ENCODE measurements at regions not wholly inside any gene's neighbourhood (a gene's known extent, or its start where the extent isn't known, plus 50 kb on each side); places are given as distances from the start of the nearest gene placed in this dataset.

DNA sequence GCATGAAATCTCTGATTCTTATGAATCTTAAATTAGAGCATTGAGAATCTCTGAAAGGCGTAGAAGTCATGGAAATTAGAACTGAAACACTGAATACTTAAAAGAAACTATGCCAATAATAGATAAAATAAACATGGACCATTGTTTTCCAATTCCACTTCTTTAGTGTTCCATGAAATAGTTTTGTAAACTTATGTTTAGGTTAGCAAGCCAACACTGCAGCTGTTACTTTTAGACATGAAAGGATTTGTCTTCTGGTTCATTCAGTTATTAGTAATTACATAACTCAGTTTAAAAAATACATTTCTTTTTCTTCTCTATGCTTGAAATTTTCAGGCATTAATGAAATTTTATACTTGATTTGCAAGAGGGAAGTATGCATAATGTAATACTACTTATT, 733.4 kb upstream of the NUDT12 start:
- Histone ChIP-seq H3K79me2 (ENCODE audit: insufficient read depth, low read length) (no peaks in the 10 kb centered on the region), H3K27ac (ENCODE audit: low read depth, low read length, poor library complexity, severe bottlenecking) (no peak overlapping the region)

DNA sequence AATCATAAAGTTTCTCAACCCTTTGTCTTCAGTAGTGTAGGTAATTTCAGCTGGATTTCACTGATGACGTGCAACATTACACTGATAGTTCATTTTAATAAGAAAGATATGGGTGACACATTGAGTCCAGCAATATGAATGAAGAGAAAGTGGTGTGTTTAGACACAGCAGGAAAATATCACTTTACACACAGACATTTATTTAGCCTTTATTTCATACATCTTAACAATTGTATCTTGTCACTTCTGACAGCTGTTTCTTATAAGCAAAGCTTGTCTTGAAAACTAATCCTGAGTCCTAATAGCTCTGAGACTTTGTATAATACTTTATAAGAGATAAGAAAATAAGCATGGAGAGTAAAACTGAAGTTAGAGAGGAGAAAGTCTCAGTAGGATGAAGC, 720.5 kb upstream of the NUDT12 start:
- TF ChIP-seq, protein P1, sequence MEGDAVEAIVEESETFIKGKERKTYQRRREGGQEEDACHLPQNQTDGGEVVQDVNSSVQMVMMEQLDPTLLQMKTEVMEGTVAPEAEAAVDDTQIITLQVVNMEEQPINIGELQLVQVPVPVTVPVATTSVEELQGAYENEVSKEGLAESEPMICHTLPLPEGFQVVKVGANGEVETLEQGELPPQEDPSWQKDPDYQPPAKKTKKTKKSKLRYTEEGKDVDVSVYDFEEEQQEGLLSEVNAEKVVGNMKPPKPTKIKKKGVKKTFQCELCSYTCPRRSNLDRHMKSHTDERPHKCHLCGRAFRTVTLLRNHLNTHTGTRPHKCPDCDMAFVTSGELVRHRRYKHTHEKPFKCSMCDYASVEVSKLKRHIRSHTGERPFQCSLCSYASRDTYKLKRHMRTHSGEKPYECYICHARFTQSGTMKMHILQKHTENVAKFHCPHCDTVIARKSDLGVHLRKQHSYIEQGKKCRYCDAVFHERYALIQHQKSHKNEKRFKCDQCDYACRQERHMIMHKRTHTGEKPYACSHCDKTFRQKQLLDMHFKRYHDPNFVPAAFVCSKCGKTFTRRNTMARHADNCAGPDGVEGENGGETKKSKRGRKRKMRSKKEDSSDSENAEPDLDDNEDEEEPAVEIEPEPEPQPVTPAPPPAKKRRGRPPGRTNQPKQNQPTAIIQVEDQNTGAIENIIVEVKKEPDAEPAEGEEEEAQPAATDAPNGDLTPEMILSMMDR (IDR thresholded peaks at IDR 0.05; ENCODE audit: low read length) = no peak
- no peak for TF ChIP-seq EZH2 (IDR thresholded peaks at IDR 0.05; ENCODE audit: borderline replicate concordance, low read length)
- H3K9ac ChIP-seq (ENCODE audit: low read length) = no peak overlapping the region
- H3K4me1 ChIP-seq (ENCODE audit: insufficient read depth, low read length, severe bottlenecking) = no peaks in the 10 kb centered on the region
- no peaks in the 10 kb centered on the region for H3K9me3 ChIP-seq (ENCODE audit: low read length)
- no peaks in the 10 kb centered on the region for H3K9me2 ChIP-seq (ENCODE audit: low read depth, low read length)
- no peak overlapping the region for H3K4me2 ChIP-seq (ENCODE audit: low read length)
- H2AFZ ChIP-seq (ENCODE audit: low read length) = no peak overlapping the region
- H3K27me3 ChIP-seq (ENCODE audit: insufficient read depth, low read length) = no peaks in the 10 kb centered on the region
- no peak overlapping the region for H3K27ac ChIP-seq (ENCODE audit: low read depth, low read length, poor library complexity, severe bottlenecking)
- no peaks in the 10 kb centered on the region for H3K79me2 ChIP-seq (ENCODE audit: insufficient read depth, low read length)
- no peaks in the 10 kb centered on the region for H3F3A ChIP-seq (ENCODE audit: insufficient read depth, low read length)
- no peak overlapping the region for H3K4me3 ChIP-seq (ENCODE audit: low read depth, low read length, poor library complexity, severe bottlenecking)
- H4K20me1 ChIP-seq (ENCODE audit: insufficient read depth, low read length) = no peaks in the 10 kb centered on the region
- H3K36me3 ChIP-seq (ENCODE audit: insufficient read depth, low read length) = no peaks in the 10 kb centered on the region

More for the DNA sequence above, 733.4 kb upstream of the NUDT12 start:
- no peak overlapping the region for H2AFZ ChIP-seq (ENCODE audit: low read length)
- no peaks in the 10 kb centered on the region for H3F3A ChIP-seq (ENCODE audit: insufficient read depth, low read length)
- no peaks in the 10 kb centered on the region for H3K27me3 ChIP-seq (ENCODE audit: insufficient read depth, low read length)
- H4K20me1 ChIP-seq (ENCODE audit: insufficient read depth, low read length) = no peaks in the 10 kb centered on the region
- H3K9me3 ChIP-seq (ENCODE audit: low read length) = no peaks in the 10 kb centered on the region
- no peaks in the 10 kb centered on the region for H3K36me3 ChIP-seq (ENCODE audit: insufficient read depth, low read length)
- no peak for TF ChIP-seq EZH2 (IDR thresholded peaks at IDR 0.05; ENCODE audit: borderline replicate concordance, low read length)
- TF ChIP-seq, protein P1 (IDR thresholded peaks at IDR 0.05; ENCODE audit: low read length) = no peak
- H3K4me2 ChIP-seq (ENCODE audit: low read length) = no peak overlapping the region
- no peak overlapping the region for H3K4me3 ChIP-seq (ENCODE audit: low read depth, low read length, poor library complexity, severe bottlenecking)
- H3K4me1 ChIP-seq (ENCODE audit: insufficient read depth, low read length, severe bottlenecking) = no peaks in the 10 kb centered on the region
- H3K9ac ChIP-seq (ENCODE audit: low read length) = no peak overlapping the region
- H3K9me2 ChIP-seq (ENCODE audit: low read depth, low read length) = no peaks in the 10 kb centered on the region

DNA sequence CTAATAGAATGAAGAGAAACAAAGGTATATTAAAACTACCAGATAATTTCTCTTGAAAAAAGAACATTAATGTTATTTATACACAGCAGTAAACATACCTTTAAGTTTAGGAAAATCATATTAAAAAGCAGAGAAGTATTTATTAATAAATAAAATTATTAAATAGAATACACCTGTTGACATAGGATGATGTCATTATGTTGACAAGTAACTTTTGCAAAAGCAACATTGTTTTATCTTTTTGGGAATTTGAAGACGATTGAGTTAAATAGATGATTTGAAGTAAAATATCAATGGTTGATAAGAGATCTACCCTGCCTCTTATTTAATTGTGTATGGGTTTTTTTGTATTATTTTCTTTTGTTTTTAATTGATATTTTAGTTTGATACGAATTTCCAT, 711.1 kb upstream of the NUDT12 start:
- TF ChIP-seq EZH2 (IDR thresholded peaks at IDR 0.05; ENCODE audit: borderline replicate concordance, low read length) = no peak
- TF ChIP-seq, protein P1 (IDR thresholded peaks at IDR 0.05; ENCODE audit: low read length) = no peak
- Histone ChIP-seq H3K27ac (ENCODE audit: low read depth, low read length, poor library complexity, severe bottlenecking) (no peak overlapping the region), H2AFZ (ENCODE audit: low read length) (no peak overlapping the region), H3K27me3 (ENCODE audit: insufficient read depth, low read length) (no peaks in the 10 kb centered on the region), H3F3A (ENCODE audit: insufficient read depth, low read length) (no peaks in the 10 kb centered on the region), H3K9me2 (ENCODE audit: low read depth, low read length) (no peaks in the 10 kb centered on the region), H3K4me3 (ENCODE audit: low read depth, low read length, poor library complexity, severe bottlenecking) (no peak overlapping the region), H3K4me1 (ENCODE audit: insufficient read depth, low read length, severe bottlenecking) (no peaks in the 10 kb centered on the region), H3K9me3 (ENCODE audit: low read length) (no peaks in the 10 kb centered on the region), H3K4me2 (ENCODE audit: low read length) (no peak overlapping the region), H3K36me3 (ENCODE audit: insufficient read depth, low read length) (no peaks in the 10 kb centered on the region), H4K20me1 (ENCODE audit: insufficient read depth, low read length) (no peaks in the 10 kb centered on the region), H3K9ac (ENCODE audit: low read length) (no peak overlapping the region), H3K79me2 (ENCODE audit: insufficient read depth, low read length) (no peaks in the 10 kb centered on the region)
